GM23248 (cell line): ENCODE measurements at regions not wholly inside any gene's neighbourhood (a gene's known extent, or its start where the extent isn't known, plus 50 kb on each side); places are given as distances from the start of the nearest gene placed in this dataset.

Source experiments
- EZH2 ChIP-seq: fragments of 200-600 bp; sonication (generic); IDR thresholded peaks from 2 replicates; pipeline ENCODE4 v1.6.1; 2018; ENCODE audit warnings: antibody characterized with exemption, mild to moderate bottlenecking; ENCODE audit not compliant: insufficient read depth, poor library complexity, severe bottlenecking
- EZH2phosphoT487 ChIP-seq: fragments of 200-600 bp; sonication (generic); IDR thresholded peaks from 2 replicates; pipeline ENCODE4 v1.6.1; 2018; ENCODE audit warnings: antibody characterized with exemption, moderate library complexity, mild to moderate bottlenecking, low read depth; ENCODE audit not compliant: insufficient read depth

DNA sequence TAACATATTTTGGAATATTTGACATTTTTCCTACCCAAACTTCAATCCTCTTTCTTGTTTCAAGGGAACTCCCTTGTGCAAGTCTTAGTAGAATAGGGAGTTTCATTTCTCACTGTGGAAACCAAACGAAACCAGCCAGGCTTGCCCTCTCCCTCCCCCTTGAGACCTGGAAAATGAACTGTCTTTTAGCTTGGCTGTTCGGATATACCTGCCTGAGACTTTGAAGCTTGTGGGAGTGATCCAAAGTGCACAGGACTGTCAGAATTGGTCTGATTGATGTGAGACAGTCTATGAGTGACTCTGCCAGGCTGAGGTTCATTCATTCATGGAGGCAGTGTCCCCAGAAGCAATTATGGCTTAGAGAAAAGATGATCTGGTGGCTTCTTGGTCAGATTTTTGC is 388.1 kb downstream of the EPM2A start:
- TF ChIP-seq EZH2 (no peak), EZH2phosphoT487 (no peak)
